GM12878 (cell line): ENCODE measurements at regions not wholly inside any gene's neighbourhood (a gene's known extent, or its start where the extent isn't known, plus 50 kb on each side); places are given as distances from the start of the nearest gene placed in this dataset.

Experiments used
- ATAC-seq: fragments of 200-7000 bp; cut with Tn5 transposase; 3 replicates; pipeline ENCODE4 v1.9.1; 2020; ENCODE audit warnings: mild to moderate bottlenecking, moderate library complexity
- BruUV-seq: library from RNA; stranded (reverse); fragments of 400-500 nt; replicated peaks from 2 replicates; lab custom pipeline; 2021; lab: Mats Ljungman, UMichigan
- CTCF ChIA-PET: fragments of 300-600 bp; sonication (Branson Sonifier 250); formaldehyde crosslinking; extraction: SDS; loops from one replicate; lab custom pipeline; 2021; ENCODE audit warnings: inconsistent platforms; lab: Yijun Ruan, JAX
- POLR2A ChIA-PET: fragments of 350-600 bp; formaldehyde crosslinking; extraction: SDS; loops from one replicate; lab custom pipeline; 2021; ENCODE audit warnings: inconsistent platforms; lab: Charles Lee
- RAD21 ChIA-PET: fragments of 300-600 bp; sonication (Branson Sonifier 250); formaldehyde crosslinking; loops from one replicate; lab custom pipeline; 2023; ENCODE audit warnings: antibody characterized with exemption; ENCODE audit not compliant: unreplicated experiment; lab: Charles Lee
- SMC1A ChIA-PET: fragments of 300-600 bp; sonication (Branson Sonifier 250); formaldehyde crosslinking; loops from one replicate; lab custom pipeline; 2023; ENCODE audit not compliant: unreplicated experiment, uncharacterized antibody; lab: Charles Lee
- DNase-seq: peaks from one replicate; pipeline ENCODE4 v3.0.0-alpha.2; 2011; ENCODE audit warnings: low read depth, low spot score
- FAIRE-seq: peaks from 3 replicates; lab custom pipeline; 2011; peaks lifted over from hg19 to GRCh38; lab: Jason Lieb, UNC
- H2AFZ ChIP-seq: 2 replicates; pipeline ENCODE4 v1.6.0; 2011; ENCODE audit warnings: low read depth, low read length, control low read depth; ENCODE audit not compliant: control insufficient read depth
- H3K27ac ChIP-seq: 2 replicates; pipeline ENCODE4 v1.5.1; 2011; ENCODE audit warnings: control low read depth; ENCODE audit not compliant: control insufficient read depth, insufficient read depth
- H3K27me3 ChIP-seq, 2 experiments: replicated peaks in 1 of 2; 2 replicates each; pipeline versions ENCODE4 v1.6.0 to v1.6.1; 2011; ENCODE audit warnings: low read length in 1 of 2; ENCODE audit not compliant: control insufficient read depth in 2 of 2, insufficient read depth in 2 of 2
- H3K36me3 ChIP-seq, 2 experiments: 2 replicates each; pipeline ENCODE4 v1.5.1; 2011; ENCODE audit warnings: low read length in 1 of 2; ENCODE audit not compliant: control insufficient read depth in 2 of 2, insufficient read depth in 2 of 2
- H3K4me1 ChIP-seq: 2 replicates; pipeline ENCODE4 v1.6.1; 2011; ENCODE audit warnings: mild to moderate bottlenecking, low read length, moderate library complexity, mixed read lengths; ENCODE audit not compliant: control insufficient read depth, insufficient read depth
- H3K4me2 ChIP-seq: 2 replicates; pipeline ENCODE4 v1.6.0; 2011; ENCODE audit warnings: control low read depth; ENCODE audit not compliant: control insufficient read depth, insufficient read depth
- H3K4me3 ChIP-seq: fragments of 200-600 bp; sonication (generic); 2 replicates; pipeline ENCODE4 v1.5.1; 2016
- H3K79me2 ChIP-seq: 2 replicates; pipeline ENCODE4 v1.6.0; 2011; ENCODE audit warnings: low read length; ENCODE audit not compliant: control insufficient read depth, insufficient read depth
- H3K9ac ChIP-seq: 2 replicates; pipeline ENCODE4 v1.8.0; 2011; ENCODE audit warnings: low read length, control low read depth, mixed read lengths; ENCODE audit not compliant: control insufficient read depth, insufficient read depth
- H3K9me3 ChIP-seq: replicated peaks from 3 replicates; pipeline ENCODE4 v1.5.1; 2011; ENCODE audit warnings: mild to moderate bottlenecking, low read length; ENCODE audit not compliant: control insufficient read depth, insufficient read depth
- H4K20me1 ChIP-seq: 2 replicates; pipeline ENCODE4 v1.6.0; 2011; ENCODE audit not compliant: control insufficient read depth, insufficient read depth
- FOXM1 ChIP-seq: IDR thresholded peaks from 2 replicates; pipeline ENCODE4 v1.6.1; 2012; ENCODE audit warnings: low read depth, mild to moderate bottlenecking, inconsistent platforms, low read length, moderate library complexity
- SPI1 ChIP-seq: IDR thresholded peaks from 2 replicates; pipeline ENCODE4 v1.6.1; 2011; ENCODE audit warnings: low read depth, mild to moderate bottlenecking, low read length, moderate library complexity, borderline replicate concordance; ENCODE audit not compliant: insufficient read depth
- TARDBP ChIP-seq: IDR thresholded peaks from 2 replicates; pipeline ENCODE4 v1.6.1; 2016; ENCODE audit warnings: borderline replicate concordance
- WGBS: methylation state at CpG from one replicate; pipeline ENCODE4 v1.1.6; 2016; ENCODE audit warnings: low lambda C conversion rate; ENCODE audit not compliant: insufficient replicate concordance, insufficient coverage; ENCODE audit errors: missing lambda C conversion rate; 5-methylcytosine and 5-hydroxymethylcytosine counted together
- in situ Hi-C: fragments of 300-500 bp; cut with MboI; formaldehyde crosslinking; loops from 9 replicates; pipeline ENCODE4 v1.14.3; 2018; ENCODE audit warnings: mixed read lengths
- intact Hi-C: fragments of 100-400 bp; cut with micrococcal nuclease; formaldehyde crosslinking; loops from one replicate; pipeline ENCODE4 v1.14.2; 2022; ENCODE audit not compliant: unreplicated experiment

GRCh38 chr14:22715890-22716289, 50.6 kb upstream of the OXA1L start:
- H3K4me3 ChIP-seq: no peak overlapping the region
- H3K4me1 ChIP-seq: peaks cover 3% of the 10 kb centered on the region; the same call in 1 of the 2 replicates
- H4K20me1 ChIP-seq: no peaks in the 10 kb centered on the region
- FAIRE-seq (no peak), DNase-seq (no peak), ATAC-seq (no peak)
- in situ Hi-C loops: no loop called here
- H2AFZ ChIP-seq: no peak overlapping the region
- BruUV-seq: no TSS peak
- no peaks in the 10 kb centered on the region for H3K9me3 ChIP-seq
- intact Hi-C loops: no loop called here
- no peaks in the 10 kb centered on the region for H3K36me3 ChIP-seq
- CTCF ChIA-PET: interaction anchor here (1.3 to 1.9 kb wide), 3 partner anchors 25 to 58 kb away, joined by 3 to 5 read pairs (median 4); no protein-coding TSS in a partner anchor
- TF ChIP-seq SPI1 (no peak), TARDBP (no peak), FOXM1 (no peak)
- POLR2A ChIA-PET: no interaction called here
- WGBS: 70% methylated on average over 1 of the region's 1 CpG
- H3K9ac ChIP-seq: no peak overlapping the region
- SMC1A ChIA-PET: interaction anchor here (0.7 kb wide), 1 partner anchor 56 kb away, joined by 3 read pairs; no protein-coding TSS in a partner anchor
- no peak overlapping the region for H3K27ac ChIP-seq
- H3K4me2 ChIP-seq: no peak overlapping the region
- H3K27me3 ChIP-seq: no peaks in the 10 kb centered on the region
- H3K79me2 ChIP-seq: no peaks in the 10 kb centered on the region
- RAD21 ChIA-PET: no interaction called here
